B cell (primary cell): ENCODE measurements at regions not wholly inside any gene's neighbourhood (a gene's known extent, or its start where the extent isn't known, plus 50 kb on each side); places are given as distances from the start of the nearest gene placed in this dataset.

Source experiments
- ATAC-seq: fragments of 200-7000 bp; cut with Tn5 transposase; one replicate; pipeline ENCODE4 v1.10.0; 2021; ENCODE audit warnings: low read depth, mild to moderate bottlenecking, moderate number of reproducible peaks, moderate library complexity
- CTCF ChIA-PET: fragments of 350-600 bp; sonication (Branson Sonifier 250); formaldehyde crosslinking; loops from one replicate; lab custom pipeline; 2021; ENCODE audit warnings: antibody characterized with exemption, inconsistent platforms; lab: Charles Lee
- POLR2A ChIA-PET: fragments of 350-600 bp; sonication (Branson Sonifier 250); formaldehyde crosslinking; loops from one replicate; lab custom pipeline; 2021; ENCODE audit warnings: antibody characterized with exemption; lab: Charles Lee
- DNase-seq: peaks from one replicate; pipeline ENCODE4 v3.0.0; 2013
- H2AFZ ChIP-seq: 2 replicates; pipeline ENCODE4 v1.6.1; 2012; ENCODE audit warnings: mild to moderate bottlenecking, low read depth, low read length; ENCODE audit not compliant: insufficient read depth, poor library complexity, severe bottlenecking
- H3K27ac ChIP-seq, 2 donors: 1 replicate in 1 of 2; 2 replicates in 1 of 2; pipeline ENCODE4 v1.5.1; 2012 to 2013; ENCODE audit warnings: low read length in 2 of 2, mild to moderate bottlenecking in 2 of 2, moderate library complexity in 1 of 2
- H3K27me3 ChIP-seq, 4 experiments: fragments of 200-600 bp in 1 of 4; sonication (generic) in 1 of 4; replicated peaks in 1 of 4; 1 replicate in 2 of 4; 2 replicates in 2 of 4; pipeline versions ENCODE4 v1.6.1 to v1.7.0; 2013 to 2016; ENCODE audit warnings: low read length in 3 of 4, mild to moderate bottlenecking in 2 of 4, mixed read lengths in 1 of 4, moderate library complexity in 1 of 4; ENCODE audit not compliant: insufficient read depth in 4 of 4, control insufficient read depth in 3 of 4; ENCODE audit errors: control extremely low read depth in 1 of 4
- H3K36me3 ChIP-seq, 2 experiments: replicated peaks in 1 of 2; 1 replicate in 1 of 2; 2 replicates in 1 of 2; pipeline versions ENCODE4 v1.6.1 to v1.7.1; 2013; ENCODE audit warnings: low read length in 1 of 2; ENCODE audit not compliant: insufficient read depth in 2 of 2, control insufficient read depth in 1 of 2; ENCODE audit errors: control extremely low read depth in 1 of 2, extremely low read depth in 1 of 2
- H3K4me1 ChIP-seq, 2 donors: fragments of 200-600 bp in 1 of 2; sonication (generic) in 1 of 2; 1 replicate in 1 of 2; 2 replicates in 1 of 2; pipeline versions ENCODE4 v1.5.1 to v1.6.1; 2013 to 2017; ENCODE audit warnings: low read length in 2 of 2; ENCODE audit not compliant: control insufficient read depth in 2 of 2, insufficient read depth in 2 of 2
- H3K4me2 ChIP-seq: replicated peaks from 2 replicates; pipeline ENCODE3; 2012; ENCODE audit warnings: mild to moderate bottlenecking, low read depth, low read length; ENCODE audit not compliant: poor library complexity, severe bottlenecking
- H3K4me3 ChIP-seq, 5 experiments: fragments of 200-600 bp in 1 of 5; sonication (generic) in 1 of 5; 1 replicate in 3 of 5; 2 replicates in 2 of 5; pipeline versions ENCODE4 v1.5.1 to v1.7.0; 2011 to 2016; ENCODE audit warnings: low read length in 4 of 5, mild to moderate bottlenecking in 4 of 5, low read depth in 2 of 5, control low read depth in 1 of 5, moderate library complexity in 1 of 5; ENCODE audit not compliant: insufficient read depth in 1 of 5; ENCODE audit errors: control extremely low read depth in 1 of 5, extremely low read depth in 1 of 5
- H3K79me2 ChIP-seq: fragments of 200-600 bp; sonication (generic); one replicate; pipeline ENCODE4 v1.6.0; 2016; ENCODE audit warnings: low read length; ENCODE audit not compliant: control insufficient read depth, insufficient read depth
- H3K9ac ChIP-seq: fragments of 200-600 bp; sonication (generic); 2 replicates; pipeline ENCODE4 v1.6.1; 2017; ENCODE audit warnings: mild to moderate bottlenecking, low read length, moderate library complexity
- H3K9me3 ChIP-seq, 3 donors: one replicate each; pipeline versions ENCODE4 v1.6.1 to v1.7.1; 2013; ENCODE audit warnings: low read length in 2 of 3; ENCODE audit not compliant: control insufficient read depth in 2 of 3, insufficient read depth in 1 of 3; ENCODE audit errors: control extremely low read depth in 1 of 3
- H4K20me1 ChIP-seq: 2 replicates; pipeline ENCODE4 v1.6.0; 2012; ENCODE audit warnings: mild to moderate bottlenecking, low read length; ENCODE audit not compliant: insufficient read depth, control insufficient read depth, poor library complexity, severe bottlenecking
- H3K27ac Mint-ChIP-seq: one replicate; pipeline ENCODE4 v1.8.0; 2021; ENCODE audit warnings: mixed read lengths
- H3K27me3 Mint-ChIP-seq: one replicate; pipeline ENCODE4 v1.8.0; 2021; ENCODE audit warnings: mixed read lengths
- H3K4me1 Mint-ChIP-seq: one replicate; pipeline ENCODE4 v1.8.0; 2021; ENCODE audit warnings: mixed read lengths
- H3K4me3 Mint-ChIP-seq: one replicate; pipeline ENCODE4 v1.8.0; 2021; ENCODE audit warnings: mixed read lengths
- H3K9me3 Mint-ChIP-seq: one replicate; pipeline ENCODE4 v1.8.0; 2022; ENCODE audit warnings: mixed read lengths; ENCODE audit not compliant: insufficient read depth
- CTCF ChIP-seq: fragments of 200-600 bp; IDR thresholded peaks from one replicate; pipeline ENCODE4 v1.8.0; 2022; ENCODE audit warnings: antibody characterized with exemption, mild to moderate bottlenecking
- EZH2 ChIP-seq: IDR thresholded peaks from 2 replicates; pipeline ENCODE4 v1.6.1; 2012; ENCODE audit warnings: borderline replicate concordance, low read depth, mild to moderate bottlenecking, moderate library complexity, low read length; ENCODE audit not compliant: insufficient read depth, poor library complexity, severe bottlenecking
- WGBS: methylation state at CpG from one replicate; pipeline ENCODE4 v1.1.5; 2013; ENCODE audit warnings: missing lambda C conversion rate; ENCODE audit not compliant: insufficient coverage; 5-methylcytosine and 5-hydroxymethylcytosine counted together
- intact Hi-C: fragments of 100-400 bp; cut with micrococcal nuclease; formaldehyde crosslinking; loops from one replicate; pipeline ENCODE4 v1.10.0; 2022

DNA sequence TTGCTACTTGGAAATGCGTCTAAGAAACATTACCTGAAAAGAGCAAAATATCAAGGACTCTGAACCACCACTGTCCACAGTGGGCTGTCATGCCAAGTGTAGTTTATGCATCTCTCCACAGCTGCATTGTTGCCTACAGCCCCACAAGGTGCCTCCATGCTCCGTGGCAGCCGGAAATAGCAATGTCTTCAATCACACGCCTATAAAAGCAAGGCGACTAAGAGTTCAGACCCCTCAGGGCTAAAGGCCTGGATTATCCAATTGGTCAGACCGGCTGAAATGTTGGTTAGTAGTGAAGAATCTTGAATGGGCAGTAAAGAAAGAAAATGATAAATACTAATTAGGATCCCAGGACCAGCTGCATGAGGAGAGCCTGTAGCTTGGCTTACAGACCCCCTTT, 114.0 kb upstream of the SLC35G4 start:
- H3K79me2 ChIP-seq: no peaks in the 10 kb centered on the region
- Mint-ChIP-seq H3K27me3 (no peaks in the 10 kb centered on the region), H3K4me1 (no peaks in the 10 kb centered on the region), H3K27ac (no peak overlapping the region), H3K4me3 (no peak overlapping the region), H3K9me3 (no peaks in the 10 kb centered on the region)
- H3K4me1 ChIP-seq: no peaks in the 10 kb centered on the region
- ChIA-PET POLR2A (no interaction called here), CTCF (no interaction called here)
- H3K27ac ChIP-seq: no peak overlapping the region
- H2AFZ ChIP-seq: no peak overlapping the region
- no peaks in the 10 kb centered on the region for H4K20me1 ChIP-seq
- ATAC-seq (no peak), DNase-seq (no peak)
- TF ChIP-seq CTCF: no peak
- H3K9me3 ChIP-seq: peaks cover 0 to 3% (median 0%) of the 10 kb centered on the region in 3 donors
- intact Hi-C loops: no loop called here
- WGBS: 75% methylated on average over 1 of the region's 6 CpGs
- no peak overlapping the region for H3K9ac ChIP-seq
- H3K4me3 ChIP-seq: no peak overlapping the region
- no peak overlapping the region for H3K4me2 ChIP-seq
- H3K36me3 ChIP-seq: no peaks in the 10 kb centered on the region
- H3K27me3 ChIP-seq: no peaks in the 10 kb centered on the region

- Histone ChIP-seq H3K27me3 (no peaks in the 10 kb centered on the region), H3K9me3 (no peaks in the 10 kb centered on the region), H3K4me1 (no peaks in the 10 kb centered on the region), H4K20me1 (no peaks in the 10 kb centered on the region), H2AFZ (no peak overlapping the region), H3K27ac (no peak overlapping the region), H3K36me3 (no peaks in the 10 kb centered on the region), H3K9ac (no peak overlapping the region), H3K4me3 (no peak overlapping the region), H3K4me2 (no peak overlapping the region), H3K79me2 (no peaks in the 10 kb centered on the region)
- ATAC-seq (no peak), DNase-seq (no peak)
- H3K4me3 Mint-ChIP-seq: no peak overlapping the region
- H3K27me3 Mint-ChIP-seq: no peaks in the 10 kb centered on the region
- ChIA-PET CTCF (no interaction called here), POLR2A (no interaction called here)
- H3K27ac Mint-ChIP-seq: no peak overlapping the region
- intact Hi-C loops: no loop called here
- H3K9me3 Mint-ChIP-seq: no peaks in the 10 kb centered on the region
- H3K4me1 Mint-ChIP-seq: peaks cover 2% of the 10 kb centered on the region
- TF ChIP-seq EZH2 (no peak), CTCF (no peak)
Observed at GRCh38 chr18:11494107-11494506, 115.3 kb upstream of the SLC35G4 start.
